H1 (cell line): ENCODE measurements at regions not wholly inside any gene's neighbourhood (a gene's known extent, or its start where the extent isn't known, plus 50 kb on each side); places are given as distances from the start of the nearest gene placed in this dataset.

Source experiments
- CEBPB ChIP-seq: IDR thresholded peaks from 2 replicates; pipeline ENCODE4 v1.6.1; 2012; ENCODE audit warnings: low read depth, low read length
- EP300 ChIP-seq, 2 experiments: IDR thresholded peaks; 1 replicate in 1 of 2; 2 replicates in 1 of 2; pipeline ENCODE4 v1.6.1; 2011 to 2012; ENCODE audit warnings: low read depth in 2 of 2, low read length in 2 of 2, mild to moderate bottlenecking in 2 of 2, borderline replicate concordance in 1 of 2, inconsistent platforms in 1 of 2, moderate library complexity in 1 of 2
- NRF1 ChIP-seq: IDR thresholded peaks from 2 replicates; pipeline ENCODE4 v1.6.1; 2011; ENCODE audit warnings: mild to moderate bottlenecking, low read depth, low read length, improper control_type of control experiment
- TF ChIP-seq, protein P1 (sequence below): IDR thresholded peaks from 2 replicates; pipeline ENCODE4 v1.6.1; 2011; ENCODE audit warnings: low read length, improper control_type of control experiment

DNA sequence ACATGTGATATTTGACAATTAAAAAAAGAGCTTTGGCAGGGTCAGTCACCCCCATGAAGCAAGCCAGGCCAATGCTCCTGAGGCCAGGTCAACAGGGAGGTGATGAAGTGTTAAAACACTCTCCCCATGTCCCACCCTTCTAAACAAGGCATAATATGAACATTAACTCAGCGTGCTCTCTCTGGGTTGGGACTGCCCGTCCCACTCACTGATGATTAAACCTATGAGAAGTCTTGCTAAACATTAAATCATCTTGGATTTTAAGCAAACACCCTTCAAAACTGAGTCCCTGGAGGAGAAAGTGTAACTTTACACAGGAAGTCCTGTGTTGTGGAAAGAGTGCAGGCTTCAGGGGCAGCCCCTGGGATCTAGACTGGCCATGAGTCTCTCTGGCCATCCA lies 558.5 kb downstream of the CD83 start (continued):
- TF ChIP-seq, protein P1, sequence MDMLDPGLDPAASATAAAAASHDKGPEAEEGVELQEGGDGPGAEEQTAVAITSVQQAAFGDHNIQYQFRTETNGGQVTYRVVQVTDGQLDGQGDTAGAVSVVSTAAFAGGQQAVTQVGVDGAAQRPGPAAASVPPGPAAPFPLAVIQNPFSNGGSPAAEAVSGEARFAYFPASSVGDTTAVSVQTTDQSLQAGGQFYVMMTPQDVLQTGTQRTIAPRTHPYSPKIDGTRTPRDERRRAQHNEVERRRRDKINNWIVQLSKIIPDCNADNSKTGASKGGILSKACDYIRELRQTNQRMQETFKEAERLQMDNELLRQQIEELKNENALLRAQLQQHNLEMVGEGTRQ = no peak
- TF ChIP-seq CEBPB (no peak), NRF1 (no peak), EP300 (IDR thresholded peaks at IDR 0.05; ENCODE audit: borderline replicate concordance in 1 of 2, low read depth in 2 of 2, low read length in 2 of 2) (no peak)
